ENCODE measurements at regions not wholly inside any gene's neighbourhood (a gene's known extent, or its start where the extent isn't known, plus 50 kb on each side); places are given as distances from the start of the nearest gene placed in this dataset.
A peak's percentile ranks its signal among the peaks of the same experiment; 100 is the strongest.
"Not testable (repeated sequence)": the region's sequence is repeated elsewhere in the genome, so short reads cannot be mapped to it uniquely, and the experiment has no call there.

DNA sequence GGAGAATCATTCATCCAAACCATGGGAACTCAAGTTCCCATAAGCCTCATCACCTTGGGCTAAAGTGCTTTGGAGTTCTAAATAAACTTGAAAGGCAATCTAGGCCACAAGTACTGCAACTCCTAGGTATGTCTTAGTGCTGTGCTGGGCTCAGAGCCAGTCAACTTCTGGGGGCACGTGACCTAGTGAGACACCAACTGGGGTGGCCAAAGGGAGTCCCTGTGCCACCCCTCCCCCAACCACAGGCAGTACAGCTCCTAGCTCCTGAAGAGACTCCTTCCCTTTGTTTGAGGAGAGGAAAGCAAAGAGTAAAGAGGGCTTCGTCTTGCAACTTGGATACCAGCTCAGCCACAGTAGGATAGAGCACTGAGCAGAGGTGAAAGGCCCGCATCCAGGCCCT, 154.2 kb upstream of the IL1RAPL2 start:
- DNase-seq (ENCODE audit: low read depth) = no peak
- no peak overlapping the region for H3K4me3 ChIP-seq (ENCODE audit: control insufficient read depth, low read depth, low read length)
- TF ChIP-seq CTCF (conservative IDR thresholded peaks at IDR 0.05; ENCODE audit: control insufficient read depth, insufficient read depth, low read depth, low read length) = no peak

DNA sequence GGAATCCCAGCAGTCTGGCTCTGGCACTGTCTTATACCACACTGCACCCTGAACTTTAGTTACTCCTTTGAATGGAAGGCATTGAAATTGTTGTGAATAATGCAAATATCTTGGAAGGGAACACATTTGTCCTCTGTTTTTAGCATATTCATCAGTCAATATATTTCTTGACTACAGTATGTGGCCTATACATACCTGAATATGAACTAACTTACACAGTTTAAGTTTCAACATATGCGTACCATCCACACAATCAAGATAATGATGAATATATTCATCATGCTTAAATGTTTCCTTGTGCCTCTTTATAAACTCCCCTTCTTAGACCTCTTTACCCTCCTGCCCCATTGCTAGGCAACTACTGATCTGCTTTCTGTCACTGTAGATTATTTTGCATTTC, 145.7 kb upstream of the ESX1 start:
- no peak for TF ChIP-seq CTCF (conservative IDR thresholded peaks at IDR 0.05; ENCODE audit: control insufficient read depth, insufficient read depth, low read depth, low read length)
- no peak overlapping the region for H3K4me3 ChIP-seq (ENCODE audit: control insufficient read depth, low read depth, low read length)
- no peak for DNase-seq (ENCODE audit: low read depth)

DNA sequence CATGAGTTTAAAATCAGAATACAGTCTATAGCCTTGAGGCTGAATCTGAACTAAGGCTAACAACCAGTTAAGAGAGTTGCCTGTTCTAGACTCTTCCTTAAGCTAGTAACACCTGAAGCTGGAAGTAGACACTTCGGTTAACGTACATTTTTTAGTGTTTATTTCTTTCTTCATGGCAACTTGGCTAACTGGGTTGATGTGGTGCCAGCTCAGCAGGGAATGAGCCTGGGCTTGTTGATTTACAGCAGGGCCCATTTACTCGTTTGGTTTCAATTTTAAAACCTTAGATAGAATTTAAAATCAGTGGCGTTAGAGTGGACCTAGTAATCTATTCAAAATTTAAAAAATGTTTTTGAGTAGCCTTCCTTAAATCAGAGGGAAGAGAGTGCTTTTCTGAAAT, 137.6 kb upstream of the ESX1 start:
- H3K4me3 ChIP-seq (ENCODE audit: control insufficient read depth, low read depth, low read length) = no peak overlapping the region
- DNase-seq (ENCODE audit: low read depth) = no peak
- no peak for TF ChIP-seq CTCF (conservative IDR thresholded peaks at IDR 0.05; ENCODE audit: control insufficient read depth, insufficient read depth, low read depth, low read length)

- no peak overlapping the region for H3K4me3 ChIP-seq (ENCODE audit: control insufficient read depth, low read depth, low read length)
- no peak for DNase-seq (ENCODE audit: low read depth)
- no peak for TF ChIP-seq CTCF (conservative IDR thresholded peaks at IDR 0.05; ENCODE audit: control insufficient read depth, insufficient read depth, low read depth, low read length)
Observed at GRCh38 chrX:104391906-104392305, 137.2 kb upstream of the ESX1 start.

- TF ChIP-seq CTCF (conservative IDR thresholded peaks at IDR 0.05; ENCODE audit: control insufficient read depth, insufficient read depth, low read depth, low read length) = no peak
- DNase-seq (ENCODE audit: low read depth) = no peak
Observed at GRCh38 chrX:104376937-104377336, 122.2 kb upstream of the ESX1 start.

DNA sequence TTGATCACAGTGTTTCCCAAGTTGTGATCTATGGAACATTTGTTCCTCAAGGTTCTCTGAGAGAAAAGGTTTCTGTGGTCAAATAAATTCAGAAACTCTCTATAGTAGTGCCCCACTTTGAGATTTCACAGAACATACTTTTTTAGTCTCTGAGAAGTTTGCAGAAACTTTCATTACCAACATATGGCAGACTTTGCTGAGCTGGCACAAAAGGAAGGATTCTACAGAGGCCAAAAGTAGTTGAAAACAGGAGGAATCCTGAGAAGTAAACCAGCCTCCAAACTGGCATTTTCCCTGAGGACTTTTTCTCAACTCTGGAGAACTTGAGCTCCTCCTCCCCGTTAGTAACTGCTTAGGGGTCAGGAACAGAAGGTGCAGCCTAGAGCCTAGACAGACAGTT, 117.8 kb upstream of the ESX1 start:
- TF ChIP-seq CTCF (conservative IDR thresholded peaks at IDR 0.05; ENCODE audit: control insufficient read depth, insufficient read depth, low read depth, low read length) = no peak
- no peak overlapping the region for H3K4me3 ChIP-seq (ENCODE audit: control insufficient read depth, low read depth, low read length)
- no peak for DNase-seq (ENCODE audit: low read depth)

More at GRCh38 chrX:104376937-104377336, 122.2 kb upstream of the ESX1 start:
- no peak overlapping the region for H3K4me3 ChIP-seq (ENCODE audit: control insufficient read depth, low read depth, low read length)

DNA sequence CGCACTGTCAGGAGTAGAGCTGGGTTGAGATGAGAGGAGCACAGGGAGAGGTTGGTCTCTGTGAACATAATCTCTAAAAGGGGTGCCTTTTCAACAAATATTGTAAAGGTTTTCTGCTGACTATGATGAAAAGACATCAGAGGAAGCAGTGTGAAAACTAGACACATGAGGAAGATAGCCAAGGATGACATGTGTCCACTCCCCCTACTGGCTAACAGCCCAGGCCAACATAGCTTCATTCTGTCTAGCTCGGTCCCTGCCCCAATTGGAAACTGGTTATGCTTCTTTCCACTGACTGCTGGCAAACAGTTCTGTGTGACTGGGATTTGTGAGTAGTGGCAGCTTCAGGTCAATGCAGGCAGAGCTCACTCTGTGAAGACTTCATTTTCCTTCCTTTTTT, 115.4 kb upstream of the ESX1 start:
- DNase-seq (ENCODE audit: low read depth) = peak; percentile 18
- no peak overlapping the region for H3K4me3 ChIP-seq (ENCODE audit: control insufficient read depth, low read depth, low read length)
- peak; percentile 12 for TF ChIP-seq CTCF (conservative IDR thresholded peaks at IDR 0.05; ENCODE audit: control insufficient read depth, insufficient read depth, low read depth, low read length)

DNA sequence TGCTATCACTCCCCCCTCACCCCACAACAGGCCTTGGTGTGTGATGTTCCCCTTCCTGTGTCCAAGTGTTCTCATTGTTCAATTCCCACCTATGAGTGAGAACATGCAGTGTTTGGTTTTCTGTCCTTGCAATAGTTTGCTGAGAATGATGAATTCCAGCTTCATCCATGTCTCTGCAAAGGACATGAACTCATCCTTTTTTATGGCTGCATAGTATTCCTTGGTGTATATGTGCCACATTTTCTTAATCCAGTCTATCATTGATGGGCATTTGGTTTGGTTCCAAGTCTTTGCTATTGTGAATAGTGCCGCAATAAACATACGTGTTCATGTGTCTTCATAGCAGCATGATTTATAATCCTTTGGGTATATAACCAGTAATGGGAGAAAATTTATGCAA, 106.0 kb upstream of the ESX1 start:
- H3K4me3 ChIP-seq (ENCODE audit: control insufficient read depth, low read depth, low read length); DNase-seq (ENCODE audit: low read depth): not testable (repeated sequence)

Measured in fibroblast of mammary gland (primary cell).